GM19372 (cell line): ENCODE measurements at regions not wholly inside any gene's neighbourhood (a gene's known extent, or its start where the extent isn't known, plus 50 kb on each side); places are given as distances from the start of the nearest gene placed in this dataset.

ENCODE experiments used
- ATAC-seq: cut with Tn5 transposase; IDR thresholded peaks from one replicate; pipeline ENCODE4 v1.9.1; 2021; ENCODE audit warnings: mild to moderate bottlenecking, low read depth, moderate library complexity; ENCODE audit not compliant: unreplicated experiment

DNA sequence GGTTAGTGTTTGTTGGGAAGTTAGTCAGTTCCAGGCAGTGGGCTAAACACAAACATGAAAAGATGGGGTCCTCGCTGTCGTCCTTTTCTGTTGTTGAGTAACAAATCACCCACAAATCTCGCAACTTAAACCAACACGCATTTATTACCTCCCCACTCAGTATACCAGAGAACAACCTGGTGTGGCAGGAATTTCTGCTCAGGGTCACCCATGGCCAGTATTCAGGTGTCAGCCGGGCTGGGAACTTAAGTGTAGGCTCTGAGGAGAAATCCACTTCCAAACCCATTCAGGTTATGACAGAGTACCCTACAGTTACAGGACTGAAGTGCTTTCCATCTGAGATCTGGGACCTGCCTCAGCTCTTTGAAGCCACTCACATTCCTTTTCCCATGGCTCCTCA lies 73.6 kb upstream of the SP4 start:
- ATAC-seq = no peak

DNA sequence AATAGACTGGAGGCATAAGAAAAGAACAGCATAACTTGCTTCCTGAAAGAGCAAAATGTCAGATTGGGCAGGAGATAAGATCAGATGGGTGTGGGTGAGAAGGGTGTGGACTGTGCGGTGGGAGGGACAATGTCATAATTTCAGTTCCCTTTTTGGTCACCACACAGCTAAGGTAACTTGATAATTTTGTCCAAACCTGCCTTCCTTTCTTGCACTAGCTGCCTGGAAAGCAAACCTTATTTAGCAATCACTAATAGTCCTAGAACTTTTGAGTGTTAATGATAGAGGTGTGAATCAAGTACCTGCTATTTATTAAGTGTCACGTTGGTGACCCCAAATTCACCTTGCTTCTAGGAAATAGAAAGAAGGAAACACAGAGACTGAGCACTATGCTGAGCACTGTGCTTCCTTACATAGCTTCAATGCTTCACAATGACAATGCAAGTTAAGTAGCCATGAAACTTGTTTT lies 72.4 kb upstream of the SP4 start:
- ATAC-seq = peak; percentile 71

DNA sequence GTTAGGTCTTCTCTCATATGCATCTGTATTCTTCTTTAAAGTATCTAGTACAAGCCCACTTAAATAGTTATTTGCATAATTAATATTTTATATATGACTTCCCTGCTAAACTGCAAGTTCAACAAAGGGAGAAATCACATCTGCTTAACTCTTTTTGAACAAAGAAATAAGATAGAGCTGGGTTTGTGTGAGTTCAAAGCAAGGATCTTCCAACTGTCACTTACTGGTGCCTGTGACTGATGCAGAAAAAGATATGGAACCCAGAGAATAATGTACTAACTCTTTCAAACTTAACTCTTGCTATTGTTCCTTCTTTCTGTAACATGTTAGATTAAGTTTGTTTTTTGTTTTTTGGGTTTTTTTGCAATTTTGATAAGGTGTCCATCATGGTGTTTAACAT lies 71.3 kb upstream of the SP4 start:
- no peak for ATAC-seq

DNA sequence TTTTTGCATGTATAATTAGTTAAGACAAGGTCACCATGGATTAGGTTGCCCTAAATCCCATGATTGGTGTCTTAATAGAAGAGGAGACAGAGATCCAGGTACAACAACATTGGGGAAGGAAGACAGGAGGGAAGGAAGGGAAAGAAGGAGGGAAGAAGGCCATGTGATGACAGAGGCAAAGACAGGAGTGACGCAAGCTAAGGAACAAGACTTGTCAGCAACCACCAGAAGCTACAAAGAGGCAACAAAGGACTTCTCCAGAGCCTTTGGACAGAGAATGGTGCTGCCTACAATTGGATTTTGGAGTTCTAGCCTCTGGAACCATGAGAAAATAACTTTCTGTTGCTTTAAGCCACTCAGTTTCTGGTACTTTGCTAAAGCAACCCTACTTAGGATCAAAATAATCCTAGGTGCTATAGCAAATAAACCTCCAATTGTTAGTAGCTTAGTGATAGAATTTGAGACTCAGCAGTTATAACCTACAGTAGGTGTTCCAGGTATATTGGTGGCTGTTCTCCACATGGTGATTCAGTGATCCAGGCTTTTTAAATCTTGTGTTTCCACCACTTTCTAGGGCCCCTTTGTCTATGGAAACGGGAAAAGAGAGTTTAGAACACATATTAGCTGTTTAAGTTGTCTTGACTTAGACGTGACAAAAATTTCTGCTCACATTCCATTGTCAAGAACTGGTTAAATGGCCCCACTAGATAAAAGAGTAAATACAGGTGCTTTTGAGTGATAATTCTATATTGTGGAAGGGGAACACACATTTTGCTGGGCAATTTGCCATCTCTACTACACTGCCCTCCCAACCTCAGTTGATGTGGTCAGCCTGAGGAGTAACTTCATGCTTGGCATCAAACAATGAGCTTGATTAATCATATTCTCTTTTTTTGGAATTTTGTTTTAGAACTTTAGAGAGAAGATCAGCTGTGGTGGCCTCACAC lies 70.5 kb upstream of the SP4 start:
- no peak for ATAC-seq

DNA sequence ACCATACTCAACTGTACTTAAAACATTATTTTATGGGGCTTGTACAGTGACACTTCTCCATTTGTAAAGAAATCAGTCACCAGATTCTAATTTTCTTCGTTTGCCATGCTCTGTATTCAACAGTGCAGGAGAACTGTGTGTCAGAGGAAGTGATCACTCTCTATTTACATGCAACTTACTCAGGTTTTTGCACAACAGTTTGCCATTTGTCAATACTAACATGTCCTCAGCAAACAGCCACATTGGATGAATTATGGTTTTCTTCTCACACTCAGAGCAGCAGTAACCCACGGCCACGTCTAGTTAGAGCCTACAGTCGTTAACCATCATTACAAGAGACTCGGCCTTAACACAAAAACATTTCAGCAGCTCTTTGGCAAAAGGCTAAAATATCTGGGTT lies 69.2 kb upstream of the SP4 start:
- ATAC-seq = no peak

DNA sequence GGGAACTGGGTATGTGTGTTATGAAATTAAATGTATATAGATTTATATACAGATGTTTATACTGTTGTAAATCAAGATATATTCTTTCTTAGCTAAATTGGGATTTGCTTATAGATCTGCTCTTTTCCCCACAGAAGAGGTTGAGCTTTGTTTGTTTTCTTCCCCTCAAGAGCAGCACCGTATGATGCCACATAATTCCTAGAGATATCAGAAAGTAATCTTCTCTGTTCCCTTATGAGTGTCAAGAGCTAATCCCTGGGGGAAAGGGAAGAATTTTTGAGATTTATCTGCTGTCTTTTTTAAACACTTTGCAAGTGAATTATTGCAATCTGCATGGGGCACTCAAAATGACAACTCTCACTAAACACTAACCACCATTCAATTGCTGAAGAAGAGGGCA lies 68.7 kb upstream of the SP4 start:
- no peak for ATAC-seq

DNA sequence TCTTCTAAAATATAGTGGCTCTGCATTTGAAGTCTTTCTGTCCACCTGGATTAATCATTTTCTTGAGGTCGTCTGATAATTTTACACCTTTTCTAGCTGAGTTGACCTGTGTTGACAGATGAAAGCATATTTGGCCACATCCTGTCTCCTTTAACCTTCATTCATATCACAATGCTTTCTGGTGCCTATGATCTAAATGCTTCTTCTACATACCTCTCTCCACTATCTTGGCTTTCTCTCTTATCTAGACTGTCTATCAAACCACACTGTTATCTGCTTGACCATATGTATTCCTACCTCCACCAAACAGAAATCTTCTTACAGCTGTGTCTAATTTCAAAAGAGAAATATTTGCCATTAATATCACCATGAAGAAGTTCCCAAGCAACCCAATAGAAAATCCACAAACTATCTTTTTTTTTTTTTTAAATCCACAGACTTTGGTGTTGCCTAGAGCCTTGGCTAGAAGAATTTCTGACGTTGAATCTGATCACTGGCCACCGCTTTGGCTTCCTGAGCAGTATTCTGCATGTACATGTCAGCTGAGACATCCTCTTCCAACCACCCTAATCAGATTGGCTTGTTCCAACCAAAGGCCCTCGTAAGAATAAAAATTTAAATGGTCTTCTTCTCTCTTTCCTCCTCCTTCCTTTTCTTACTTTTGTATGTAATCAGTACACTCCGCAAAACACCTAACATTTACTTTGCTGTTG lies 66.3 kb upstream of the SP4 start:
- ATAC-seq = peak; percentile 56

DNA sequence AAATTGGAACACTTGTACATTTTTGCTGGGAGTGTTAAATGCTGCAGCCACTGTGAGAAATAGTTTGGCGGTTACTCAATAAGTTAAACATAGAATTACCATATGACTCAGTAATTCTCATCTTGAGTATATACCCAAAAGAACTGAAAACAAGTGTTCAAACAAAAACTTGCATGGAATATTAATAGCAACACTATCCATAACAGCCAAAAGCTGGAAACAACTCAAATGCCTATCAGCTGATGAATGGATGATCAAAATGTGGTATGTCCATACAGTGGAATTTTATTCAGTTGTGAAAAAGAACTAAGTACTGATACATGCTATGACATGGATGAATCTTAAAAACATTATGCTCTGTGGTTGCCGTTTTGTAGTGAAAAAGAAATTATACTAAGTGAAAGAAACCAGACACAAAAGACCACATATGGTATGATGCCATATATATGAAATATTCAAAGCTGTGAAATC lies 63.0 kb upstream of the SP4 start:
- no peak for ATAC-seq

DNA sequence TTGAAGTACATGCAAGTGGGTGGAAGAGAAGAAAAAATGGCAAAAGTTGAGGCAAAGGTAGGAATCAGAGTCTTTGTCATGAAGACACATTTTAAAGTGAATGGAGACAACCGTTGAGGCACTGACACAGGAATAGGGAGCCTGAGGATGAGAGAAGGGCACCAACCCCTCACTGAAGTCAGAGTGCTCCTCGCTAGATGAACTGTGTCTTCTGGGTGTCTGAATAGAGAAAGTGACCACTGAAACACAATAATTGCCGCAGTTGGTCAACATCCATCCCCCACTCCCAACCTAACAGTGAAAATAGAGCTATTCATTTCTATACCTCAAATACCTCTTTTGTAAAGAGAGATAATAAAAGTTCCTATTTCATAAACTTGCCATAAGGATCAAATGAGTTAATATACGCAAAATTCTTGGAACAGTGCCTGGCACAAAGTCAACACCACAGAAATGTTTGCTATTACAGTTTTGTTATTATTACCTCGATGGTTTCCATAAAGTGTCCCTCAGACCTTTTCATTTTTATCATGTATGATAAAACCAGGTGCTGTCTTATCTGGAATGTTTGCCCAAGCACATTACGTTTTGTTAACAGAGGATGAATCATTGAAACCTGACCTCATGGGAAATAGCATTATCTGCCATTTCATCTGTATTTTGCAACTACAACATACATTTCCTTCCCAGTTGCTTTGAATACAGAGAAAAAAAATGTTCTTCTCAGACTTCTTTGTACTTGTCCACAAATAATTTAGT lies 61.8 kb upstream of the SP4 start:
- ATAC-seq = no peak

DNA sequence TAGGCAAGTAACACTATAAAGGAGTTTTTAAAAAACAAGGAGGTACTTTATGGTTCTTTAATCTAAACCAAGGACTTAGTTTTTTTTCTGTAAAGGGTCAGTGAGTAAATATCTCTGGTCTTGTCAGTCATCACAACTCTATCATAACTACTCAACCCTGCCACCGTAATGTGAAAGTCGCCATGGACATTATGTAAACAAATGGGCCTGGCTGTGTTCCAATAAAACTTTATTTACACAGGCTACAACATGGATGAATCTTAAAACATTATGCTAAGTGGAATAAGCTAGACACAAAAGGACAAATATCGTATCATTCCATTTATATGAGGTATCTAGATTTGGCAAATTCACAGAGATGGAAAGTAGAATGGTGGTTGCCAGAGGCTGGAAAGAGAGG lies 60.8 kb upstream of the SP4 start:
- no peak for ATAC-seq

DNA sequence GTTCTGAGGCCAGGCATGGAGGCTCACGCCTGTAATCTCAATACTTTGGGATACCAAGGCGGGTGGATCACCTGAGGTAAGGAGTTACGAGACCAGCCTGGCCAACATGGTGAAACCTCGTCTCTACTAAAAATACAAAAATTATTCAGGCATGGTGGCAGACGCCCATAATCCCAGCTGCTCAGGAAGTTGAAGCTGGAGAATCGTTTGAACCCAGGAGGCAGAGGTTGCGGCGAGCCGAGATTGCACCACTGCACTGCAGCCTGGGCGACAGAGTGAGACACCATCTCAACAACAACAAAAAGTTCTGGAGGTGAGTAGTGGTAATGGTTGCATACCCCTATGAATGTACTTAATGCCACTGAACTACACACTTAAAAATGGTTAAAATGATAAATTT lies 60.3 kb upstream of the SP4 start:
- no peak for ATAC-seq

DNA sequence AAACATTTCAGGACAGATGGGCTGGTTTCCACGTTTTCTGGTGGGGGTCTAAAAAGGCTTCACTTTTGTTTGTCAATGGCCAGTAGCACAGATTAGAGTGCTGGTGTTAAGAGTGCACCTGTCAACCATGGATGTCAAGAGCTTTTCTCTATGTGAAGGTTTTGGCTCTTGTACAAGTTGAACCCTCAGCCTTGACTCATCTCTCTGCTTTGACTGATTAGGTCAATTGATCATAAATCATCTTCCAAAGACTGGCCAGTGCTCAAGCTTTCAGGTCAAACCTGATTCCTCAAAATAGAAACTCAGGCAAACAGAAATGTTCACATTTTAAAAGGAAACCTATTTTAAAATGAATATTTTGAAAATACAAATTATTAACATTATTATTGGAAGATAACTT lies 59.6 kb upstream of the SP4 start:
- no peak for ATAC-seq

DNA sequence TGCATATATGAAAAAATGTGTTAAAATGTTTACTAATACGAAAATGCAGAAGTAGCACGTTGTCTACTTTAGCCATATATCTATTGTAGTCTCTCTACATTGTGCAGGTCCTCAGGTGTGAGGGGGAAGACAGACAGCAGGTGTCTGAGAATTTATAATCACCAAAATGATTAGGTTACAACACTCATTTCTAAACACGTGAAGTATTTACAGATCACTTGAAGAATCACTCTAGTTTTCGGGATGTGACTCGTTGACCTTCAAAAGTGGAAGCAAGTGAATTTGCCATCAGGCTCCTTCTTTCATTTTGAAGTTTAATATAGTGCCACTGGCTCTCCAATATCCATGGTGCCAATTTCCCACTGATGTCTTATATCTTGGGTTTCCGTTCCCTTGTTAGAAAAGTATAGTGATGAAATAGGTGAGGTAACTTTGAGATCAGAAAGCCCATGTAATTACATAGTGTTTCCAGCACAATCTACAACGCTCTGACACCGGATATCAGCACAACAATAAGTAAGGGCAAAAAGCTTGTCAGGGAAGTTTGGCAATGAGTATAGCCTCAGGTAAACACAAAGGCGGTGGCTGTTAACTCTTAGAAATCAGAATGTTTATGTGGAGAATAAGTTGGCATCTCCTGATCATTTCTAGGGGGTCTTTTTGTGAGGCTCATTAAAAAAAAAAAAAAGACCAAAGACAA lies 57.5 kb upstream of the SP4 start:
- ATAC-seq = no peak

DNA sequence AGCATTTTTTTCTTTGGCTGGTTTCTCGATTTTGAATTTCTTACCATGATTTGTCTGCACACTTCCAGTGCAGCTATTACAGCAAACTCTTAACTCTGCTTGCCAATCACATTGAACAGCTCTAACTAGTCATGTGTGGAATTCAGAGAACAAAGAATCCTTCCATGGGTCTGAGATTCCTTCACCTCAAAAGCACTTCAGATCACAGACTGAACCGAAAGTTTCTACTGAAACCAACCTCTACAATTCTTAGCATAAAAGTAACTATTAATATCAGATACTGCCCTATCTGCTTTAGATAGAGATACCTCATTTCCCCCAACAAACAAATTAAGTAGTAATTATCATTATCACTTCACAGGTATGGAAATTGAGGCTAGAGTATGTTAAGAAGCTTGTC lies 56.5 kb upstream of the SP4 start:
- ATAC-seq = no peak

DNA sequence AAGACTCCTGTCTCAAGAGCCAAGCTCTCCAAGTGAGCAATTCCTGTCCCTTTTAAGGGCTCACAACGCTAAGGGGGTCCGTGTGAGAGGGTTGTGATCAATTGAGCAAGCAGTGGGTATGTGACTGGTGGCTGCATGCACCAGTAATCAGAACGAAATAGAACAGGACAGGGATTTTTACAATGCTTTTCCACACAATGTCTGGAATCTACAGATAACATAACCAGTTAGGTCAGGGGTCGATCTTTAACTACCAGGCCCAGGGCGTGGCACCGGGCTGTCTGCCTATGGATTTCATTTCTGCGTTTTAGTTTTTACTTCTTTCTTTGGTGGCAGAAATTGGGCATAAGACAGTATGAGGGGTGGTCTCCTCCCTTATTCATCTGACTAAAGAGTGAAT lies 54.9 kb upstream of the SP4 start:
- no peak for ATAC-seq

DNA sequence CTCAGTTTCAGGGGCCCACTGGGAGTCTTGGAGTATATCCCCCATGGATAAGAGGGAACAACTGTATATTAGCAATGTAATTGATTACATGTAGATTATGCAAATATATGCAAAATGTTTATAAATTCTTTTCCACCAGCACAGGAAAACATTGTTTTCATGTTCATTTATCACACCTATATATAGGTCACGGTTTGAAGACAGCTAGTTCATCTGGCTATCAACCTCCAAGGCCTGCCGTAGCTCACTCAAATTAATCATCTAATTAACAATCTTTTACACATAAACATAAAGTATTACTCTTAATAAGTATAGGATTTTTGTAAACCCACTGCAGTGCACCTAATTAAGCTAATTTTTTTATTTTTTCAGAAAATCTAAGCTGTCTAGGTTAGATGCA lies 53.7 kb upstream of the SP4 start:
- no peak for ATAC-seq

DNA sequence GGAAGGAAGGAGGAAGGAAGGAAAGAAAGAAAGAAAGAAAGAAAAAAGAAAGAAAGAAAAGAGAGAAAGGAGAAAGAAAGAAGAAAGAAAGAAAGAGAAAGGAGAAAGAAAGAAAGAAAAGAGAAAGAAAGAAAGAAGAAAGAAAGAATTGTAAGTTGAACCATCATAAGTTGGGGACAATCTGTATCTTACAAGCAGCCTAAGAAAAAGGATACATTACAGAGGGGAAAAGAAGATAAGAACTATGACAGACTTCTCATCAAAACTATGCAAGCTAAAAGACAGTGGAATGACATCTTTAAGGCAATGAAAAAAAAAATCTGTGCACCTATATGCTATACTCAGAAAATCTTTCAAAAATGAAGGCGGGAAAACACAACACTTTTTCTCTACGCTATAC lies 50.3 kb upstream of the SP4 start:
- no peak for ATAC-seq
